ENCODE measurements at regions not wholly inside any gene's neighbourhood (a gene's known extent, or its start where the extent isn't known, plus 50 kb on each side); places are given as distances from the start of the nearest gene placed in this dataset.

DNA sequence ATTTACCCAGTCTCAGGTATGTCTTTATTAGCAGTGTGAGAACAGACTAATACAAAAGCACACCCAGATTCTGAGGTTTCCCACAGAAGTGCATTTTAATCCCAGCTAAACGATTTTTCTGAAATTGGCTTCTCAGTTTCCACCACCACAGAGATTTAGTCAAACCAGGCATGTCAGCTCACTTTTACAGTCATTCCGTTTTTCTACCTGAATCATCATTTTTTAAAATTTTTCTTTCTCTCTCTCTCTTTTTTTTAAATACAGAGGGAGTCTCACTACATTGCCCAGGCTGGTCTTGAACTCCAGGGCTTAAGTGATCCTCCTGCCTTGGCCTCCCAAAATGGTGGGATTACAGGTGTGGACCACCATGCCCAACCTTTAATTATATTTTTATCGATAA lies 389.1 kb downstream of the HAPSTR1 start (continued):
- TF ChIP-seq, protein P1, sequence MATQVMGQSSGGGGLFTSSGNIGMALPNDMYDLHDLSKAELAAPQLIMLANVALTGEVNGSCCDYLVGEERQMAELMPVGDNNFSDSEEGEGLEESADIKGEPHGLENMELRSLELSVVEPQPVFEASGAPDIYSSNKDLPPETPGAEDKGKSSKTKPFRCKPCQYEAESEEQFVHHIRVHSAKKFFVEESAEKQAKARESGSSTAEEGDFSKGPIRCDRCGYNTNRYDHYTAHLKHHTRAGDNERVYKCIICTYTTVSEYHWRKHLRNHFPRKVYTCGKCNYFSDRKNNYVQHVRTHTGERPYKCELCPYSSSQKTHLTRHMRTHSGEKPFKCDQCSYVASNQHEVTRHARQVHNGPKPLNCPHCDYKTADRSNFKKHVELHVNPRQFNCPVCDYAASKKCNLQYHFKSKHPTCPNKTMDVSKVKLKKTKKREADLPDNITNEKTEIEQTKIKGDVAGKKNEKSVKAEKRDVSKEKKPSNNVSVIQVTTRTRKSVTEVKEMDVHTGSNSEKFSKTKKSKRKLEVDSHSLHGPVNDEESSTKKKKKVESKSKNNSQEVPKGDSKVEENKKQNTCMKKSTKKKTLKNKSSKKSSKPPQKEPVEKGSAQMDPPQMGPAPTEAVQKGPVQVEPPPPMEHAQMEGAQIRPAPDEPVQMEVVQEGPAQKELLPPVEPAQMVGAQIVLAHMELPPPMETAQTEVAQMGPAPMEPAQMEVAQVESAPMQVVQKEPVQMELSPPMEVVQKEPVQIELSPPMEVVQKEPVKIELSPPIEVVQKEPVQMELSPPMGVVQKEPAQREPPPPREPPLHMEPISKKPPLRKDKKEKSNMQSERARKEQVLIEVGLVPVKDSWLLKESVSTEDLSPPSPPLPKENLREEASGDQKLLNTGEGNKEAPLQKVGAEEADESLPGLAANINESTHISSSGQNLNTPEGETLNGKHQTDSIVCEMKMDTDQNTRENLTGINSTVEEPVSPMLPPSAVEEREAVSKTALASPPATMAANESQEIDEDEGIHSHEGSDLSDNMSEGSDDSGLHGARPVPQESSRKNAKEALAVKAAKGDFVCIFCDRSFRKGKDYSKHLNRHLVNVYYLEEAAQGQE (IDR thresholded peaks at IDR 0.05) = no peak
- no peak for TF ChIP-seq TAF1 (conservative IDR thresholded peaks at IDR 0.05)
- TF ChIP-seq JUND (IDR thresholded peaks at IDR 0.05) = no peak

DNA sequence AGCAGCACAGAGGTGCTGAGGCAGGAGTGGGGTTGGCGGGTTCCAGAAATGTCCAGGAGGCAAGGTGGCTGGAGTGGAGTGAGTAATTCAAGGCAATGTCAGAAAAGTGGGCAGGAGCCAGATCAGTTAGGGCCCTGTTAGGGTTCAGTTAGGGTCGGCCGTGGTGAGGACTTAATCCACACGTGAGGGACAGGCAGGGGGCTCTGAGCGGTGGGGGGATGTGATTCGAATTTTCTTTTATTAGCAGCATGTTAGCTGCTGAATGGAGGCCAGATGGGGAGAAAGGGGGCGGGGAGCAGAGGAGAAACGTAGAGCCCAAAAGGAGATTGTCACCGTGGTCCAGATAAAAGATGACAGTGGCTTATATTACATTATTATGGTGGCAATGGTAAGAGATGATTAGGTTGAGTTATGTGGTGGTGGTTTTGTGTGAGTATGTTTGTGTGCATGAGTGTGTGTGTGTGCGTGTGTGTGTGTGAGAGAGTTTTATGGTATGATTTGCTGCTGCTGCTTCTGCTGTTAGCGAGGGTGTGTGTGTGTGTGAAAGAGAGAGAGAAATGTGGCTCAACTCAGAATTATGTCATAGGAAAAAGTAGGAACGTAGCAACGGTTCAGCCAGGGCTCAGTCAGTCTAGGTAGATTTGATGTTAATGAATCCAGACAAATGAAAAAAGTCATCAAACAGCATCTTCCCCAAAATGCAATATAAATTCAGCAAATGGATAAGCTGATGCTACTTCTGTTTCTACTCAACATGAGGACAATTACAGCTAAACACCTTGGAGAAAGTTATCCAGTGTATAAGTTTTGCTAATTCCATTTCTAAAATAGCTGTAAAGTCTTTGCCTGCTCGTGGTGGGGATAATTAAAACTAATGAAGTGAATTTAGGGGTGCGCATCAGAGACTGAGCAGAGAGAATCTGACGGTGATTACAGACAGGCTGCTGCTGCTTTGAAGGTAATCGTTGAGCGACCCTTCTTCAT lies 390.6 kb downstream of the HAPSTR1 start:
- H3K9ac ChIP-seq (ENCODE audit: low read depth in 1 of 2, low read length in 2 of 2) = no peak overlapping the region
- no peak overlapping the region for H3K4me3 ChIP-seq (ENCODE audit: low read depth in 1 of 3, low read length in 3 of 3)
- 81% methylated on average over 18 of the region's 18 CpGs for WGBS
- H3K27ac ChIP-seq (ENCODE audit: low read depth in 1 of 2, low read length in 2 of 2) = no peak overlapping the region
- H3K4me1 ChIP-seq (ENCODE audit: control insufficient read depth in 4 of 4, insufficient read depth in 4 of 4, low read length in 3 of 4) = peaks cover 0 to 1% (median 0%) of the 10 kb centered on the region in 4 donors
- H3K9me3 ChIP-seq (ENCODE audit: control insufficient read depth in 4 of 4, low read length in 3 of 4) = no peaks in the 10 kb centered on the region
- no peak for DNase-seq (ENCODE audit: low spot score)
- H3K27me3 ChIP-seq (ENCODE audit: control insufficient read depth in 4 of 4, insufficient read depth in 4 of 4, low read length in 3 of 4) = no peaks in the 10 kb centered on the region
- no peaks in the 10 kb centered on the region for H3K36me3 ChIP-seq (ENCODE audit: control insufficient read depth in 4 of 4, insufficient read depth in 3 of 4, low read depth in 1 of 4, low read length in 3 of 4)
- TF ChIP-seq, protein P2, sequence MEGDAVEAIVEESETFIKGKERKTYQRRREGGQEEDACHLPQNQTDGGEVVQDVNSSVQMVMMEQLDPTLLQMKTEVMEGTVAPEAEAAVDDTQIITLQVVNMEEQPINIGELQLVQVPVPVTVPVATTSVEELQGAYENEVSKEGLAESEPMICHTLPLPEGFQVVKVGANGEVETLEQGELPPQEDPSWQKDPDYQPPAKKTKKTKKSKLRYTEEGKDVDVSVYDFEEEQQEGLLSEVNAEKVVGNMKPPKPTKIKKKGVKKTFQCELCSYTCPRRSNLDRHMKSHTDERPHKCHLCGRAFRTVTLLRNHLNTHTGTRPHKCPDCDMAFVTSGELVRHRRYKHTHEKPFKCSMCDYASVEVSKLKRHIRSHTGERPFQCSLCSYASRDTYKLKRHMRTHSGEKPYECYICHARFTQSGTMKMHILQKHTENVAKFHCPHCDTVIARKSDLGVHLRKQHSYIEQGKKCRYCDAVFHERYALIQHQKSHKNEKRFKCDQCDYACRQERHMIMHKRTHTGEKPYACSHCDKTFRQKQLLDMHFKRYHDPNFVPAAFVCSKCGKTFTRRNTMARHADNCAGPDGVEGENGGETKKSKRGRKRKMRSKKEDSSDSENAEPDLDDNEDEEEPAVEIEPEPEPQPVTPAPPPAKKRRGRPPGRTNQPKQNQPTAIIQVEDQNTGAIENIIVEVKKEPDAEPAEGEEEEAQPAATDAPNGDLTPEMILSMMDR (IDR thresholded peaks at IDR 0.05; ENCODE audit: low read depth, low read length, missing input control) = no peak
- TF ChIP-seq, protein P3, sequence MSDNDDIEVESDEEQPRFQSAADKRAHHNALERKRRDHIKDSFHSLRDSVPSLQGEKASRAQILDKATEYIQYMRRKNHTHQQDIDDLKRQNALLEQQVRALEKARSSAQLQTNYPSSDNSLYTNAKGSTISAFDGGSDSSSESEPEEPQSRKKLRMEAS (IDR thresholded peaks at IDR 0.05) = no peak
- TF ChIP-seq HNF4A (conservative IDR thresholded peaks at IDR 0.05) (no peak), RAD21 (IDR thresholded peaks at IDR 0.05) (no peak), RXRA (IDR thresholded peaks at IDR 0.05) (no peak), GABPA (IDR thresholded peaks at IDR 0.05 in 1 of 2, conservative IDR thresholded peaks at IDR 0.05 in 1 of 2) (no peak), EGR1 (IDR thresholded peaks at IDR 0.05; ENCODE audit: low read depth in 2 of 2) (no peak), NR2F2 (IDR thresholded peaks at IDR 0.05) (no peak)
- TF ChIP-seq, protein P4, sequence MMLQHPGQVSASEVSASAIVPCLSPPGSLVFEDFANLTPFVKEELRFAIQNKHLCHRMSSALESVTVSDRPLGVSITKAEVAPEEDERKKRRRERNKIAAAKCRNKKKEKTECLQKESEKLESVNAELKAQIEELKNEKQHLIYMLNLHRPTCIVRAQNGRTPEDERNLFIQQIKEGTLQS (IDR thresholded peaks at IDR 0.05) = no peak
- TF ChIP-seq, protein P1 (IDR thresholded peaks at IDR 0.05) = no peak
- TF ChIP-seq, protein P5, sequence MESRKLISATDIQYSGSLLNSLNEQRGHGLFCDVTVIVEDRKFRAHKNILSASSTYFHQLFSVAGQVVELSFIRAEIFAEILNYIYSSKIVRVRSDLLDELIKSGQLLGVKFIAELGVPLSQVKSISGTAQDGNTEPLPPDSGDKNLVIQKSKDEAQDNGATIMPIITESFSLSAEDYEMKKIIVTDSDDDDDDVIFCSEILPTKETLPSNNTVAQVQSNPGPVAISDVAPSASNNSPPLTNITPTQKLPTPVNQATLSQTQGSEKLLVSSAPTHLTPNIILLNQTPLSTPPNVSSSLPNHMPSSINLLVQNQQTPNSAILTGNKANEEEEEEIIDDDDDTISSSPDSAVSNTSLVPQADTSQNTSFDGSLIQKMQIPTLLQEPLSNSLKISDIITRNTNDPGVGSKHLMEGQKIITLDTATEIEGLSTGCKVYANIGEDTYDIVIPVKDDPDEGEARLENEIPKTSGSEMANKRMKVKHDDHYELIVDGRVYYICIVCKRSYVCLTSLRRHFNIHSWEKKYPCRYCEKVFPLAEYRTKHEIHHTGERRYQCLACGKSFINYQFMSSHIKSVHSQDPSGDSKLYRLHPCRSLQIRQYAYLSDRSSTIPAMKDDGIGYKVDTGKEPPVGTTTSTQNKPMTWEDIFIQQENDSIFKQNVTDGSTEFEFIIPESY (IDR thresholded peaks at IDR 0.05) = no peak

Data from liver (tissue), 8 donors.